ENCODE measurements at regions not wholly inside any gene's neighbourhood (a gene's known extent, or its start where the extent isn't known, plus 50 kb on each side); places are given as distances from the start of the nearest gene placed in this dataset.

- Histone ChIP-seq H3K27me3 (ENCODE audit: control insufficient read depth, insufficient read depth, low read length) (no peaks in the 10 kb centered on the region), H3K4me3 (ENCODE audit: low read depth in 2 of 2, low read length in 2 of 2) (no peak overlapping the region), H3K36me3 (ENCODE audit: control insufficient read depth, insufficient read depth, low read length) (no peaks in the 10 kb centered on the region), H3K27ac (ENCODE audit: low read length) (no peak overlapping the region), H3K4me1 (ENCODE audit: control insufficient read depth, insufficient read depth, low read length) (no peaks in the 10 kb centered on the region), H3K9me3 (ENCODE audit: control insufficient read depth, insufficient read depth, low read depth, low read length) (no peaks in the 10 kb centered on the region)
- DNase-seq (ENCODE audit: low read depth, low spot score), result no peak
- intact Hi-C loops (cut with micrococcal nuclease; ENCODE audit: unreplicated experiment), result no loop called here
- ChIA-PET POLR2A (no interaction called here), CTCF (no interaction called here)
- in situ Hi-C loops (cut with HindIII; ENCODE audit: low pct_unique_long_range_greater_than_20kb, low sequenced_read_pairs), result no loop called here
- no peak for ATAC-seq
- TF ChIP-seq REST (IDR thresholded peaks at IDR 0.05; ENCODE audit: insufficient read depth in 1 of 2, low read depth in 2 of 2, low read length in 1 of 2) (no peak), SIN3A (IDR thresholded peaks at IDR 0.05; ENCODE audit: borderline replicate concordance, insufficient read depth, low read depth, low read length) (no peak), TCF7L2 (IDR thresholded peaks at IDR 0.05; ENCODE audit: low read depth, low read length) (no peak), POLR2AphosphoS5 (IDR thresholded peaks at IDR 0.05; ENCODE audit: low read depth, low read length) (no peak)
- TF ChIP-seq, protein P1, sequence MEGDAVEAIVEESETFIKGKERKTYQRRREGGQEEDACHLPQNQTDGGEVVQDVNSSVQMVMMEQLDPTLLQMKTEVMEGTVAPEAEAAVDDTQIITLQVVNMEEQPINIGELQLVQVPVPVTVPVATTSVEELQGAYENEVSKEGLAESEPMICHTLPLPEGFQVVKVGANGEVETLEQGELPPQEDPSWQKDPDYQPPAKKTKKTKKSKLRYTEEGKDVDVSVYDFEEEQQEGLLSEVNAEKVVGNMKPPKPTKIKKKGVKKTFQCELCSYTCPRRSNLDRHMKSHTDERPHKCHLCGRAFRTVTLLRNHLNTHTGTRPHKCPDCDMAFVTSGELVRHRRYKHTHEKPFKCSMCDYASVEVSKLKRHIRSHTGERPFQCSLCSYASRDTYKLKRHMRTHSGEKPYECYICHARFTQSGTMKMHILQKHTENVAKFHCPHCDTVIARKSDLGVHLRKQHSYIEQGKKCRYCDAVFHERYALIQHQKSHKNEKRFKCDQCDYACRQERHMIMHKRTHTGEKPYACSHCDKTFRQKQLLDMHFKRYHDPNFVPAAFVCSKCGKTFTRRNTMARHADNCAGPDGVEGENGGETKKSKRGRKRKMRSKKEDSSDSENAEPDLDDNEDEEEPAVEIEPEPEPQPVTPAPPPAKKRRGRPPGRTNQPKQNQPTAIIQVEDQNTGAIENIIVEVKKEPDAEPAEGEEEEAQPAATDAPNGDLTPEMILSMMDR (IDR thresholded peaks at IDR 0.05), result no peak
- BruUV-seq (replicated peaks), result no TSS peak
Observed at GRCh38 chr12:124179936-124180607, 114.8 kb upstream of the RFLNA start.

DNA sequence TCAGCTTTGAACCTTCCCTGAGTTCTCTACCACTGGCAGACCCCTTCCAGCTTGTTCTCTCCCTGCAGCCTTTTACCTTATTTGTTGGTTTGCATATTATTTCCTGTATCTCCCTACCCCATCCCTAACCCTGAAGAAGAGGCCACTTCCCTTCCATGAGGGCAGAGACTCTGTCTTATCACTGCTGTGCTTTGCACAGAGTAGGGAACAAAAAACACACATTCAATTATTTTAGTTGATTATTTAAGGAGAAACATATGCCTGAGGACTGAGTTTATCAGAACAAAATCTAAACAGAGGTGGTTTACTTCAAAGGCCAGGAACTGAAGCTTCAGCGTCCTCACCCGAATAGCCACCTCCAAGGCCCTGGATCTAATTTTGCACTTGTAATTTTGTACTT, 111.7 kb upstream of the RFLNA start:
- no TSS peak for BruUV-seq (replicated peaks)
- no peaks in the 10 kb centered on the region for H3K9me3 ChIP-seq (ENCODE audit: control insufficient read depth, insufficient read depth, low read depth, low read length)
- no peaks in the 10 kb centered on the region for H3K36me3 ChIP-seq (ENCODE audit: control insufficient read depth, insufficient read depth, low read length)
- intact Hi-C loops (cut with micrococcal nuclease; ENCODE audit: unreplicated experiment) (no loop called here), in situ Hi-C loops (cut with HindIII; ENCODE audit: low pct_unique_long_range_greater_than_20kb, low sequenced_read_pairs) (no loop called here)
- TF ChIP-seq REST (IDR thresholded peaks at IDR 0.05; ENCODE audit: insufficient read depth in 1 of 2, low read depth in 2 of 2, low read length in 1 of 2) (no peak), TCF7L2 (IDR thresholded peaks at IDR 0.05; ENCODE audit: low read depth, low read length) (no peak), POLR2AphosphoS5 (IDR thresholded peaks at IDR 0.05; ENCODE audit: low read depth, low read length) (no peak), SIN3A (IDR thresholded peaks at IDR 0.05; ENCODE audit: borderline replicate concordance, insufficient read depth, low read depth, low read length) (no peak)
- TF ChIP-seq, protein P1 (IDR thresholded peaks at IDR 0.05), result no peak
- no peaks in the 10 kb centered on the region for H3K27me3 ChIP-seq (ENCODE audit: control insufficient read depth, insufficient read depth, low read length)
- ChIA-PET CTCF (interaction anchor here (0.6 kb wide), 1 partner anchor 120 kb away, joined by 3 read pairs; no protein-coding TSS in a partner anchor), POLR2A (interaction anchor here (0.6 kb wide), 1 partner anchor 494 kb away, joined by 3 read pairs; no protein-coding TSS in a partner anchor)
- DNase-seq (ENCODE audit: low read depth, low spot score) (no peak), ATAC-seq (no peak)
- H3K4me3 ChIP-seq (ENCODE audit: low read depth in 2 of 2, low read length in 2 of 2), result no peak overlapping the region
- H3K27ac ChIP-seq (ENCODE audit: low read length), result no peak overlapping the region
- H3K4me1 ChIP-seq (ENCODE audit: control insufficient read depth, insufficient read depth, low read length), result peaks cover 10% of the 10 kb centered on the region

All from Panc1 (cell line).